DMS 273 treated with DMSO at 0.1 percent for 48 hours (cell line): ENCODE measurements at regions not wholly inside any gene's neighbourhood (a gene's known extent, or its start where the extent isn't known, plus 50 kb on each side); places are given as distances from the start of the nearest gene placed in this dataset.

Source experiments
- DNase-seq: peaks from one replicate; lab custom pipeline; 2025; lab: John Stamatoyannopoulos, UW

DNA sequence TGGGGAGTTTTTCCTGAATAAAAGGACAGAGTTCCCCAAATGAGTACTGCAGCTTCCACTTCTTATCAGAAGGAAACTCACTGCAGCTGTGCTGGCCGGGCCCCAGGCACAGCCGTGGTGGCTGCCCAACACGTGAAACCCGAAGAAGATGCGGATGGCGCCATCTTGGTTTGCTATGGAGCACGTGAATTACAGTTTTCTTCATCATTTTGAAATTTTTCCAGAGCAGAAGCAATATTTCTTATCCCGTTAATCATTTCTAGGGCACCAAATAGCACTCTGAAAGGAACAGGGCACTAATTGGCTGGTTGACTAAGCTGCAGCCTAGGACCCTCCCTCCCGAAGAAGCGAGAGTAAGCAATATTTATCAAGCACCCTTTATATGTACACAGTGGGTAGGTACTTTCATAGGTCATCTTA lies 63.2 kb upstream of the EPS8L3 start:
- DNase-seq: no peak

- no peak for DNase-seq
Measured at GRCh38 chr1:109826446-109826845, 62.7 kb upstream of the EPS8L3 start.

GRCh38 chr1:109824349-109825115 lies 60.8 kb upstream of the EPS8L3 start:
- DNase-seq: no peak

DNA sequence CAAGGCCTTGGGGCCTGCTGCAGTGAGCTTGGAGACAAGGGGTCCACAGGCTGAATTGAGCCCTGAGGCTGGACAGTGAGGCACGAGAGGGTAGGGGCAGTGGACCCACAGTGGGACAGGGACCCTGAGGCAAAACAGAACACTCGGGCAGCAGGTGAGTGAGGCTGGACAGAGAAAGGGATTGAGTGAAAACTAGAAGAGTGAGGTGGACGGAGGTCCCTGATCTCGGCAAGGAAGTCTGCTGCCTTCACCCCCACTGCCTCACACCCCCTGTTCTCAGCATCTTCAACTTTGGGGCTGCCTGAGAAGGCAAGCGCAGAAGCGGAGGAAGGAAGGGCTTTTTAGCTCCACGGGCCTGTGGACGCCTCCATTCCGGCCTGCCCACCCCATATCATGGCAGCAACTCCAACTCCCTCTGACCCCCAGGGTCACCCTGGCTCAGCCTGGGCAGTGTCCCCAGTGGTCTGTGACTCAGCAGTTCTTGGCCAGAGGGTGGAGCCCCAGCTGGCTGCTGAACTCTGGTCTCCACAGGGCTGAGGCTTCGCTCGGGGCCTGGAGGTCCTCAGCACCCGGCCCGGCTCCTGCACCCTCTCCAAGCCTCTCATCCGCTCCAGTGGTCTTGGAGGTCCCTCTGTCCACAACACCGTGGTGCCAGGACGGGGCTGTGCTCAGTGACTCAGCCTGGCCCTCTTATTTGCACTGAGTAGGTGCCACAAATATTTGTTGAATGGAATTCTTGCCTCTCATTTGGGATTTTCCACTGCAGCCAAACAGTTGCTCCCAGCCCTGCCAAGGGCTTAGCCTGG lies 60.0 kb upstream of the EPS8L3 start:
- DNase-seq: no peak

DNA sequence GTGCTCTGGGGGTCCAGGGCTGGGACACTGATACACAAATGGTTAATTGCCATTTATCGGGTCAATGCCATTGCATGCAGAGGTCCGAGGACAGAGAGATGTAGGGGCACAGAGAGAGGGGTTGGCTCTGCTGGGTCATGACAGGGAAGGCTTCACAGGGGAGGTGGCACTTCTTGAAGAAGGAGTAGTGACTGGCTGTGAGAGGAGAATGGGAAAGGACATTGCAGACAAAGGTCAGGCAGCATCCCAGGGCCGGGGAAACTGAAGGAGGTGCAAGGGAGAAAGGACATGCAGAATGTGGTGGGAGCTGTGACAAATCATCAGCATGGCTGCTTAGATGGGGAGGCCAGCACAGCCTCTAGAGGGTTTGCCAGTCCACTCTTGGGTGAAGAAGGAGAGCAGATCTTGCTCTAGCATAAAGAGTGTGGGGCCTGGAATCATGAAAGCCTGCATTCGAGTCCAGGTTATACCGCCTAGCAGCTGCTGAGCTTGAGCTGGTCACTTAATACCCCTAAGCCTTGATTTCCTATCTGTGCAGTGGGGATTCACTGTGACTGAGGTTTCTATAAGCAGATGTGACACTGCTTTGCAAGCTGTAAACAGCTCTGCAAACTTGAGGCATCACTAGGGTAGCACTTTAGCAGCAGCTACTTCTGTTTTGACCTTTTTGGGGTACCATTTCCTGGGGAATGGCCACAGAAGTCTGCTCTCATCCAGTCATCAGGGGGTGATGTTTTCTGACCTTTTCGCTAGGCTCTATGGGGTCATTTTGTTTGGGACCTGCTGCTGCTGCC lies 59.2 kb upstream of the EPS8L3 start:
- no peak for DNase-seq

DNA sequence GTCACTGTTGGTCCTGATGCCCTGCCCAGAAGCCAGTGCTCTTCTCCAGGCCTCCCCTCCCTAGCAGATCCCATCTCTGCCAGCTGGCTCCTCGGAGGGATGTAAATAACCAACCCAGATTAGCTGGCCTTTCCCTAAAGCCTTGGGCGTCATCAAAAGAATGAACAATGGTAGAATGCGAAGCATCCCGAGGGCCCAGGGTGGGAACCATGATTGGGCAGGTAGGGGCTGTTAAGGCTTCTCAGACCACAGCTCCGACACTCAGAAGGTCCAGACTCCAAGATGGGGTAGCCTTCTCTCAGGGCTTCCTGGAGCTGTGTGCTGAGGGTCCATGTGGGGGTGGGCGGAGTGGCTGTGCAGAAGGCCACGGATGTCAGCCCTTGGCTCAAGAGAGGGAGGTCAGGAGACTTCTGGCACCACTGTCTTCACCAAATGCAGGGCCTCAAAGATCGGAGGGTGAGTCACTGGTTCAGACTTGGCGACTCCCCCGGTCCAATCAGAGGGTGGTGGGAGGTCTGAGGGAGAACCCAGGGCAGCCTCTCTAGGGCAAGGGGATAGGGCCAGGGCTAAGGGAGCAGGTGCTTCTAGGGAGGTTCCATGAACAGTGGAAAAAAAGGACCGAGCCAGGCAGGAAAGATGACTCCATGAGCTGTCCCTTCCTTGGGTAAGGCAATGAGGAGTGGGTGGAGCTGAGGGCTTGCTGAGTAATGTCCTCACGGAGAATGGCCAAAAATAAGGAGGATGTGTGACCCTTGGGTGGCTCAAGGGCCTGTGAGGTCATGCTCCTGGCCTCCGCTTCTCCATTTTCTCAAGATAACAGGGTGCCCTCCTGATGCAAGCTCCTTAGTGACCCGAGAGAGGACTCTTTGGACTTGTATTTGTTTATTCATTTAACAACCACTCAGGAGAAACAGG lies 58.4 kb upstream of the EPS8L3 start:
- DNase-seq: no peak

DNA sequence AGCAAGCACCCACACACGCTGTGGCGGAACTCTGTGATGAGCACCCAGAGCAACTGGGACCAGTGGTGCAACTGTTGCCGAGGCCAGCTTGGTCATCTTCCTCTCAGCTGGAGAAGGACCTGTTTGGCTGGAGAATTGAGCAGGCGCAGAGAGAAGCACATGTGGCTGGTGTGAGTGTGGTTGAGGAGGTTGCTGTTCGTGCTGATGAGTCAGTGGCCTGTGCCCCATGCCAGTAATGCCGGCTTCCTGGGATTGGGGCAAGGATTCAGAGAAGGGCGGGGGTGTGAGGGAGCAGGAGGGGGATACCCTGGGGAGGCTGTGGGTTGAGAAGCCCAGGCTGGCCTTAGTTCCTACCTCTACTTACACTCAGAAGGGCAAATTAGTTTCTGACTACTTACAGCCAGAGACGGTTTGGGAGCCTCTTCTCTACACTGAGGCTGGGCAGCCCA lies 57.5 kb upstream of the EPS8L3 start:
- no peak for DNase-seq

DNA sequence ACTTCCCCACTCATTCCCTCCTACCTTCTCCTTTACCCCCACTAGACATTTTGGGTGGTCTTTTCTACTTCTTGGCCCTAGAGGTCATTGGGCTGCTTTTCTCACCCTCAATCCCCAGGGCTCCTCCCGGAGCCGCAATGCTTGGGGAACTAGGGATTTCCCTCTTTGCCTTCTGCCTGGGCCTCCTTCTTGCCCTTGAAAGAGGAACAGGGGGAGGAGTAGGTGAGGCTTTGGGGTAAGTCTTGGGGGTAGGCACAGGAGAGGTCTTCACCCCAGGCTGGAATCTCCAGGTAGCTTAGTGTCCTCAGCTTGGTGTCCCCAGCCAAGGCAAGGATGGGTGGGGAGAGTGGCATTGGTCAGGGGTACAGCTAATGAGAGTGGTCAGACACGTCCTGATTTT lies 56.2 kb upstream of the EPS8L3 start:
- DNase-seq: no peak

- no peak for DNase-seq
Measured at GRCh38 chr1:109818988-109819764, 55.5 kb upstream of the EPS8L3 start.

GRCh38 chr1:109818271-109818987 lies 54.7 kb upstream of the EPS8L3 start:
- DNase-seq: no peak

DNA sequence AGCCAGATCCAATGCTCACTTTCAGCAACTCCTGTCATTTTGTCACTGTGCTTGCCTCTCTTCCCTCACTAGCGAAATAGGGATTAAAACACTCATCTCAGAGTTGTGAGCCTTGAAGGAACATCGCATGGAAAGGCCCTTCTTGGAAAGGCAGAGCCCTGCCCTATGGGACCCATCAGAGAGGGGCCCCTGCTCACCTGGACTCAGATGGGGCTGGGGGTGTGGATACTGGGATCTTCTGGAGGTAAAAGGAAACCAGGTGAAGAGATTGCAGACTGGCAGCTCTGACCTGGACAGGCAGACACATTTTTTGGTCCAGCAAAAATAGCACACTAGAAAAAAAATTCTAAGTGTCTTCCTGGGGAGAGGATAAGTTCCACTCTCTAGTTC lies 54.2 kb upstream of the EPS8L3 start:
- DNase-seq: no peak

GRCh38 chr1:109816975-109817535 lies 53.3 kb upstream of the EPS8L3 start:
- no peak for DNase-seq

DNA sequence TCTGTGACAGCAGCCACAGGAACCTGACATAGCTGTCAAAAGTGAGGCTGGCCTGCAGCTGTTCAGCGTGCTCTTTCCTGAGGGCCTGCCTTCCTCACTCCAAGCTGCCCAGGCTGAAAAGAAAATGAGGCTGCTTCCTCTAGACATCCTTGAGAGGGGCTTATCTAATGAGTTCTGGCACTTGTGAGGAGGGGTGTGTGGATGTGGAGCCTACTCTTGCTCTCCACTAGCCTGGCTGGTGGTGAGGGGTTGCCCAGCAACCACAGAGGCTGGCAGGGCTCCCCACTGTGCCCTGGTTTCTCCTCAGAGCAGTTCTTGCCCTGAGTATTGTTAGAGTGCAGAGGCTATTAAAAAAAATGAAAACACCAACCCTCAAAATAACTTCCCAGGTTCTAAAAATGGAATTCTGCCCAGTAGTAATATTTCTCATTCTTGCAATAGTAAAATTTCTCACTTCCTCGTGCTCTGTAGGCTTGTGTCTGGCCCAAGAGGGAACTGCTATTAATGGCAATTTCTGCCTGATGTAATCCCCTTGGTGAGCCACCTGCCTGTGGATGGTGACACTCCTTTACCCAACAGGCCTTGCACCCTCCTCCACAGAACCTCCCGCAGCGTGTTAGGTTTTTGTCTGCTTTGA lies 52.6 kb upstream of the EPS8L3 start:
- DNase-seq: no peak

GRCh38 chr1:109815809-109816174 lies 52.1 kb upstream of the EPS8L3 start:
- no peak for DNase-seq

DNA sequence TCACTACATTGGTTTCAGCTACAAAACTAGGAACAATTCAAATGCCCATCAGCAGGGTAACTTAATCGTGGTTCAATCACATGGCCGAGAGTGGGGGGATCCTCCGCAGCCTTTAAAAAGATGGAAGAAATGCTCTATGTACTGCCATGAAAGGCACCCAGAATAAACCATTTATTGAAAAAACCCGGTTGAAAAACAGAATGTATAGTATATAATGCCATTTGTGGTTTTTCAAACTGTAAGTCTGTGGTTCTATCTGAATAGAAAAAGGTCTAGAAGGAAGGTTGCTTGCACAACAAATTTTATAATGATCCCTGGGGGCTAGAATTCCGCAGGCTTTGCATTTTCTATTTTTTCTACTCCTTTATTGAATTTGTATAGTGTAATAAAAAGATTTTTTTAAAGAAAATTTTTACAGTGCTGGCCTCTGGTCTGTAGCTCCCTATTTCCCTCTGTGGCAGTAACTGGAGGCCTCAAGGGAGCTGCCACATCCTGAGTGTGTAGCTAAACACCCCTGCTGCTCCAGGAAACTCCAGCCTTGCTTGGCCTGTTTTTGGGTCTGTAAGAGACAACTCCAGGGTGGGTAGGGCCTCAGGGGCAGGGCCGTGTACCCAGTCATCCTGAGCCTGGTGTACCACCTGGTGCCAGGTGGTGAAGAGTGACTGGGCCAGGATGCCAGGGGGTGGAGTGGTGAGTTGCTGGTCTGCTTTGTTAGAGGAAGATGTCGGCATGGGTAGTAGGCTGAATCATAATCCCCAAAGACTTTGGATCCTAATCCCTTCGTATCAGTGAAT lies 51.5 kb upstream of the EPS8L3 start:
- no peak for DNase-seq

DNA sequence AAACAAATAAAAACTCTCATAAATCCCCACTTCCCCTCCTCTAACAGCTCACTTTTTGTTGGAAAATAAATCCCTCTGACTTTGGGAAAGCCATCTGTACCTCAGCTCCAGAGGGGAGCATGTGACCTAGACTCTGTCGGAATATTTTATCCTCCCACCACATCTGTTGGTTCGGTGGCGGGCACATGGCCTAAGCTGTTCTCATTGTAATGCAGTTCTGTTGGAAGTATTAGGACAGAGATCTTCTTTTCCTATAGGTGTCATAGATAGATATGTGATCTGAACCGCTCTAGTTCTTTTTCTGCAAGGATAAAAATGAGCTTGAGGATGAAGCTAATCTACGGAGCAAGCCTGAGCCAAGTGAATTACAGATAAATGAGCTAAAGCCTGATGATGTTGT lies 50.5 kb upstream of the EPS8L3 start:
- DNase-seq: peak; percentile 79
